ENCODE measurements at regions not wholly inside any gene's neighbourhood (a gene's known extent, or its start where the extent isn't known, plus 50 kb on each side); places are given as distances from the start of the nearest gene placed in this dataset.
A peak's percentile ranks its signal among the peaks of the same experiment; 100 is the strongest.
"Not testable (repeated sequence)": the region's sequence is repeated elsewhere in the genome, so short reads cannot be mapped to it uniquely, and the experiment has no call there.

DNA sequence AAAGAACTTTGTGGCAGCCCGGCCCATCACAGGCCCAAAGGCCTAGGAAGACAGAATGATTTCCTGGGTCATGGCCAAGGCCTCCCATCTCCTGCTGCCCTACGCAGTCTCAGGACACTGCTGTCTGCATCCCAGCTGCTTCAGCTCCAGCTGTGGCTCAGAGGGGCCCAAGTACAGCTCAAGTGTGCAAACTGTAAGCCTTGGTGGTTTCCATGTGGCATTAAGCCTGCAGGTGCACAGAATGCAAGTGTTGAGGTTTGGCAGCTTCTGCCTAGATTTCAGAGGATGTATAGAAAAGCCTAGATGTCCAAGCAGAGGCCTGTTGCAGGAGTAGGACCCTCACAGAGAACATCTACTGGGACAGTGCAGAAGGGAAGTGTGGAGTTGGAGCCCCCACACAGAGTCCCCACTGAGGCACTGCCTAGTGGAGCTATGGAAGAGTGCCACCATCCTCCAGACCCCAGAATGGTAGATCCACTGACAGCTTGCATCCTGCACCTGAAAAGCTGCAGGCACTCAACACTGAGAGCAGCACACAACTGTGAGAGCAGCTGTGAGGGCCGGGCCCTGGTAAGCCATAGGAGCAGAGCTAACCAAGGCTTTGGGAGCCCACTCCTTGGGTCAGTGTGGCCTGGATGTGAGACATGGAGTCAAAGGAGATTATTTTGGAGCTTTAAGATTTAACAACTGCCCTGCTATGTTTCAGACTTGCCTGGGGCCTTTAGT is 208.2 kb upstream of the CMC1 start:
- no peak for DNase-seq (ENCODE audit: low read depth in 2 of 2)

DNA sequence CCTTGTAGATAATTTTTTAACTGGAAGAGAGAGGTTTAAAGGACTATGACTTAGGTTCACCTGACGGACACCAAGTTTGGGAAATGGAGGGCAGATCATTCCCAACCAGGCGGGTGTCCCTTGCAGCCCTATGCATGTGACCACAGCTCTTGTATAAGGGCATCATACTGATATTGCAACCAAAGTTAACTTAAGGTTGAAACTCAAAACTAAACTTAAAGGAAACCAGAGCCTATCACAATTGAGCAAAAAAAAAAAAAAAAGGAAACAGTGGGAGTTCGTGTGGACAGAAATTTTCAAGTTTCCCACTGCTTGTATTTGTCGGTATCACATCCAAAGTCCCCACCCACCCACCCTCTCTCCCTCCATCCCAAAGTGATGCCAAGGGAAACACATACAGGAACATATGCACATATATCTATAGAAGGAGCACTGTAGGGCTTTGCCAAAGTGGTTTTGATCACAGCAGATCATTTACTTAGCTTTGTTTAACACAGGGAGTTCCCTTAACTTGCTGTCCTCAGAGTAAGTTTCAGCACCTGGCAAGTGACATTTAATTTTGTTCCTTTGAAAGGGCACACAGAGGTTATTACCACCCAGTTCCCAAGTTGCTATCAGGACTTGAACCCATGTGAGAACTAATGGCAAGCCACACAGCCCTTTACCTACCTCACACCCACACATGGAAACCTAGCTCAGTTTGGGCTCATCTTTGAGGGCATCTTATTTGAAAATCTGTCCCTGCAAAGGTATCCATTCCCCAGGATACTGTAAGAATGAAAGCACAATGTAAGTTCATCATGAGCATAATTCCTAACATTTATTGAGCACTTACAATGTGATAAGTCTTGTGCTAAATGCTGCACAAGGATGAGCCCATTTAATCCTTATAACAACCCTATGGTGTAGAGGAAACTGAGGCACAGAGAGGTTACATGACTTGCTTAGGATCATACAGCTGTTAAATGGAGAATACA is 204.5 kb upstream of the CMC1 start:
- DNase-seq (ENCODE audit: low read depth in 2 of 2) = no peak

DNA sequence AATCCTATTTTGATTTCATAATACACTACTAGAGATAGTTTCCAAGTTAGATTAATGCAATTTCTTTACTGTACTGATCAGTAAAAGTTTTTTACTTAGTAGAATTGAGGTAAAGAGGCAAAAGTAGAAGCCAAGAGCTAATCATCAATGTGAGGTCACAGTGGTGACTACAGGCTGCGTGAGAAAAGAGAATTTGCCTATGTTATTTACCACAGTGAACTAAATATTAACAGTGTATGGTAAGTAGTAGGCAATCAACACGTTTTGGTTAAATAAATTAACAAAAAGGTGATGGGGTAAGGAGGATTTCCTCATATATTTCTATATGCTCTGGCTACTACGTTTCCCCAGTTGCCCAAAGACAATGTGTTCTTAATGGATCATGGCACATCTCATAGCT is 202.2 kb upstream of the CMC1 start:
- no peak for DNase-seq (ENCODE audit: low read depth in 2 of 2)

DNA sequence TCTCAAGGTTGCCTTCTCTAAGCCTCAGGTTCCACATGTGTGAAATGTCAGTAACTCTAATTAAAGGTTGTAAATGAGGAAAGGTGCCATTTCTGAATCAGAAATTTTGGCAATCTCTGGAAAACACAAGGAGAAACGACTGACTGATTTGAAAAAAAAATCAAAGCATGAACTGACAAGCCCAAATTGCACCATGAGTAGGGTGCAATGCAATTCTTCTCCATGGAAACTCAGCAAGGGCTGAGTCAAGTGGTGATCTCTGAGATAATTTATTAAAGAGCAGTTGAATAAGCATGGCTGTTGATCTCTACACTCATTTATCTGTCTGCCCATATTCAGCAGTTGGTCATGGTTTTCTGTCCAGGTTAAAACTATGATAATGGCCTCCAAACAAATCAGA is 201.6 kb upstream of the CMC1 start:
- DNase-seq (ENCODE audit: low read depth in 2 of 2) = no peak

DNA sequence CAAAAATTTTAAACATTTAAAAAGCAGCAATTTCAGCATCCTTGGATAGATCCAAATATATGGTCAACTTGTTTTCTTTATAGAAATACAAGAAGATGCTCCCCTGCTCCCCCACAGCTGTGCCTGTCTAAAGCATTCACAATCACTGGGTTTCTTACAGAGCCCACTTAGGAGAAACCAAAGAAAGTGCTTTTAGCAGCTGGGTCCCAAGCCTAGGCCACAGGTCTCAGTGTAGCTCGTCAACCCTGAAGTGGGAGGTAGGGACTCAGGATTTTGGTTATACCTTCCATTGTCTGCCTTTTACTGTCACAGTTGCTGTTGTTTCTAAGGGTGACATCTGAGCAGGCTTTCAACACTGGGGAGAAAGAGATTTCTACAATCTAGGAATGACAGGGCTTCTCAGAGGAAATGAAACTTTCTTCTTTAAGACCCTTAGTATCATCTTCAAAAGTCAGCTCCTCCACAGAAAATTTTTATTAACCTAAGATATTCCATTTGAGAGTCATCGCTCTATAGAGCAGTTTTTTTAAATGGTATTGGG is 199.3 kb upstream of the CMC1 start:
- no peak for DNase-seq (ENCODE audit: low read depth in 2 of 2)

DNA sequence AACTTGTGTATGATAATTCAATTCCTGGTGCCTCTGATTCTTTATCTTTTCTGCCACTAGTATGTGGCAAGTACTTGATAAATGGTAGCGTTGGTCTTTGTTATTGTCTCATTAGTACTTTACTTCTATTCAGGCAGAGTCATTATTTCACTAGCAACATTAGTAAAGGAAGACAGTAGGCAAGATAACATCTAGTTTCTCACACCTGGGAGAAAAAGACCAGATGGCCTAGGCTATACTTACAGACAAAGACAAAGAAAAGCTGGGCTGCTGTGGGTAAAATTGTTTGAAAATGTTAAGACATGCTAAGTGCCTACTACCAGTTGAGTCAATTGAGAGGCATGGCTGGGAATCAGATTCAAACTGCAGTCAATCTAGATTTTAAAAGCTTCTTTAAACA is 198.7 kb upstream of the CMC1 start:
- DNase-seq (ENCODE audit: low read depth in 2 of 2) = no peak

DNA sequence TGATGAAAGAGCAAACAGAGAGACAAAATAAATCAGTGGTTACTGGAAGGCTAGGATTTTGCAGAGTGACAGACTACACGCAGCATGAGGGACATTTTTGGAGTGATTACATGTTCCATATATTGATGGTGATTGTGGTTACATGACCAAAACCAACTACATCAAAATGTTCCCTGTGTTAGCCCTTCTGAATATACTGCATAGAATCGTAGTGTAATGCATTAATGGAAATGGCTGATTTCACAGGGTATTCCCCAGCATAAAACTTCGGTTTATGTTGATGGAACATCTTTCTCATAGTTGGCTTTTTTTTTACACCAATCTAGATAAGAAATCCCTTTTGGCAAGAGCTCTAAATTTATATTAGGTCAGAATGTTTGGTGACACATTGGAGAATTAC is 191.3 kb upstream of the CMC1 start:
- DNase-seq (ENCODE audit: low read depth in 2 of 2) = no peak

DNA sequence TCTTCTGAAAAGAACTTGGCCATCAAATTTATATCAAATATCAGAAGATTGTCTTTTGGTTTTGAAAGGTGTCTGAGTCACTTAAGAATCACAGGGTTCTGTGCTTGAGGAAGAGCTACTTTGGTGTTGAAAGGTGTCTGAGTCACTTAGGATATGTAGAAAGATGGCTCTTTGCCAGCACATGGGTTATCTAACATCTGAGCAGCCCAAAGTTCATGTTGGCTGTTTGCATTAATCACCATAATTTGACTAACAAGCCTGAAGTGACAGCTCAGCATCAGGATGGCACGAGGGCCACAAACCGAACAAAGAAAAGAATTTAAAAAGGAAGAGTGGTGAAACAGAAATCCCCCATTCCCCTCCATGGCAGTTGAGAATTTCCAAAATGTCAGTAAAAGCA is 190.5 kb upstream of the CMC1 start:
- DNase-seq (ENCODE audit: low read depth in 2 of 2) = no peak

DNA sequence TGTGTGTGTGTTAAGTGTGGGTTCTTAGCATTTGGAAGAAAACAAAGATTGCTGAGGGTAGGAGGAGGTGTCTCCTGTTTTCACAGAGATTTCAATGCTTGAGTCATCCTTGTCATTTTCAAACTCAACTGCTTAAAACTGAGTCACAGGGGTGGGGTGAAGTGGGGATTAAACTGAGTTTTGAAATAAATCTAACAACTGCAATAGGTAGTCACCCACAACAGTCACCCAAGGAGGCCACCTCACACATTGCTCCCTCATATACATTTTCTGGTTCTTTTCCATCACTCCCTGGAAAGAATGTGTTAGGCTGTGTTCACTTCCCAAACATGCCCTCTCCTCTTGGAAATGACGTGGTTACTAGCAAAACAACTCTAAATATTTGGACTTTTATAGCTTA is 187.7 kb upstream of the CMC1 start:
- DNase-seq (ENCODE audit: low read depth in 2 of 2) = no peak

DNA sequence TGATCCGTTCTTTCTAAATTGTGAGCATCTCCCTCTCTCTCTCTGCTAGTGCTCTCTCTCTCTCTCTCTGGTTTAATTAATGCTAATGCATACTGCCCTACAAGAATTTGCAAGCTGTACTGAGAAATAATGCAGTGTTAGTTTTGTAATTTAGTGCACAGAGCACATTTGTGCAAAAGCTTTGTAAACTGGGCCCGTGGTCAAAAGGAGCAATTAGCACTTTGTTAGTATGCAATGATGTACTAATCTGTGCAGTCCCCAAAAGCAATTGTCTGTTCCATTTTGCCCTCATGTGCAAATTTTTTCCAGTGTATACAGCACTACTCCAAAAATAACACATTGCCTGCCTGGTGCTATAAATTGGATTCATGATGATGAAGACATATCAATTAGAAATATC is 184.6 kb upstream of the CMC1 start:
- no peak for DNase-seq (ENCODE audit: low read depth in 2 of 2)

DNA sequence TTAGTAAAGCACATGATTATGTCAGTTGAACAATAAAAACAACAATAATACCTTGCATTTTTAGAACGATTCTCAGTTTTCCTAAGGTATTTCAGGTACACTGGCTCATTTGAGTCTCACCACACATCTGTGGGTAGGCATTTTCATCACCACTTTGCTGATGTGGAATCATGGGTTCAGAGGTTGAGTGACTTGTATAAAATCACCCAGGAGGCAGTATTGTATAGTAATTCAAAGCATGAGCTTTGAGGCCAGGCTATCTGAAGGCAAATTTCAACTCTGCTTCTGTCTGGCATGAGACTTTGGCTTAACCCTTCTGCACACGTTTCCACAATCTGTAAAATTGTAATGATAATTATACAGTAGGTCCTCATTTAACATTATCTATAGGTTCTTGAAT is 183.9 kb upstream of the CMC1 start:
- no peak for DNase-seq (ENCODE audit: low read depth in 2 of 2)

DNA sequence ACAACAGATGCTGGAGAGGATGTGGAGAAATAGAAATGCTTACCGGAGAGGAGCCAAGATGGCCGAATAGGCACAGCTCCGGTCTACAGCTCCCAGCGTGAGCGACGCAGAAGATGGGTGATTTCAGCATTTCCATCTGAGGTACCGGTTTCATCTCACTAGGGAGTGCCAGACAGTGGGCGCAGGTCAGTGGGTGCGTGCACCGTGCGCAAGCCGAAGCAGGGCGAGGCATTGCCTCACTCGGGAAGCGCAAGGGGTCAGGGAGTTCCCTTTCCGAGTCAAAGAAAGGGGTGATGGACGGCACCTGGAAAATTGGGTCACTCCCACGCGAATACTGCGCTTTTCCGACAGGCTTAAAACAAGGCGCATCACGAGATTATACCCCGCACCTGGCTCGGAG is 182.2 kb upstream of the CMC1 start:
- not testable (repeated sequence) for DNase-seq (ENCODE audit: low read depth in 2 of 2)

DNA sequence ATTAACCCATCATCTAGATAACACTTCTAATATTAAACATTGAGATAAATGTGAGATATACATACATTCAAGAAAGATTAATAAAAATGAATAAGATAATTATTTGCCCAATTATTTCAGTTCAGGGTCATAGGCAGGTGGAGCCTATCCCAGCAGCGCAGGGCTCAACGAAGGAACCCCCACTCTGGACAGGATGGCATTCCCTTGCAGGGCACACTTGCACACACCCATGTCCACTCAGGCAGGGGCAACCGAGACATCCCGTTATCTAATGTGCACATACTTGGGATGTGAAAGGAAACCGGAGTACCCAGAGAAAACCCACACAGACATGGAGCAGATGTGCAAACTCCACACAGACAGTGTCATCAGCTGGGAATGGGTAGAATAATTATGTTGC is 175.4 kb upstream of the CMC1 start:
- DNase-seq (ENCODE audit: low read depth in 2 of 2) = no peak

DNA sequence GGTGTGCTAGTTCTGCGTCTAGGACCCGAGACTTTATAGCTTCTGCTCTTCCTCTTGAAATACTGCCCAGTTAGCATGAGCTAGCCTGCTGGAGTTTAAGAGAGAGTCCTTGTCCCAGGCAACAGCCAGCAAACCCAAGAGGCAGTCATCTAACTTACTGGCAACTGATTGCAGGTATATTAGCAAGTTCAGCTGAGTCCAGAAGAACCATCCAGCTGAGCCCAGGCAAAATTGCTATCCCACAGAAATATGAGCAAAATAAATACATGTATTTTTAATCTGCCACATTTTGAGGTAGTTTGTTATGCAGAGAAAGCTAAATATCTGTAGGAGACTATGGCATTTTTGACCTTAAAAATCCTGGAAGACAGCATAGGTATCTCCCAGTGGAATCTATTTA is 174.4 kb upstream of the CMC1 start:
- DNase-seq (ENCODE audit: low read depth in 2 of 2) = no peak

DNA sequence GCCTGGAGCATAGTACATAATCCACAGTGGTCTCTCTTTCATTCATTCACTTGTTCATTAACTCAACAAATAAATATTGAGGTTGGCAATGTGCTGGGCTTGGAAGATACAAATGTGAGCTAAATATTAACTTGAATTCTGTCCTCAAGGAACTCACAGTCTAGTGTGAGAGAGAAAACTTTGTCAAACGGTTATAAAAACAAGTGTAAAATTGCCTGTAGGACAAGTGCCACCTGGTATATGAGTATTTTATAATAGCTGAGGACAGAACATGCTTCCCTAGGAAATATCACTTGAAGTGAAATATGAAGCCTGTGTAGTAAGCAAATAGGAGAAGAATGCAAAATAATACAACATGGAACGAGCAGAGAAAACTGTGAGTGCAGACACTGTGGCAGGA is 173.1 kb upstream of the CMC1 start:
- no peak for DNase-seq (ENCODE audit: low read depth in 2 of 2)

DNA sequence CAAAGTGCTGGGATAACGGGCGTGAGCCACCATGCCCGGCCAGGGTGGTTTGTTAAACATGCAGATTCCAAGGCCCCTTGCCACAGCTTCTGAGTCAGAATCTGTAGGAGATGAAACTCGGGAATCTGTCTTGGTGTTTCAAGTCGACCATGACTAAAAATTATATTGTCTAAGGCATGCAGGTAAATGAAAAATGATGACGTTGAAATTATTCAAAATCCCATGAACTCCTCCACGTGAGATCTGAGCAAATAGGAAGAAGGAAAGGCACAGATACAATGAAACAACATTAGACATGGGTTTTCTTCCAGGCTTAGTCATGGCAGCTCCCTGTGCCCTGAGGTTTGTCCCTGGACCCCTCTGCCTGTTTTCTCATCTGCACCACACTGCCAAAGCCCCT is 172.0 kb upstream of the CMC1 start:
- DNase-seq (ENCODE audit: low read depth in 2 of 2) = no peak

DNA sequence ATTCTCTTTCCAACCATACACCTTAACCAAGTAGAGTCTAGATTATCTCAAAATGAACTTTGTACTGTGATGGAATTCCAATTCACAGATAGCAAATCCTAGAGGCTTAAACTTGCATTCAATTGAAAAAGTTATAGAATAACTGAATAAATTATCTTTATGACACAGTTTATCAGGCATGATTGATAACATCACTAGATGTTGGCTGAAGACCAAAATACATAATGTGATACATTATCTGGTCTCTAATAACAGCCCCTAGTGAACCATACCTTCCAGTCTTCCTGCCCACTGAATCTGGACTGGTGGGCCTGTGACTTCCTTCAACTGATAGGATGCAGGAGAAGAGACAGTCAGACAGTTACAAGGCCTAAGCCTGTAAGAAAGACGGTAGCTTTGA is 165.2 kb upstream of the CMC1 start:
- no peak for DNase-seq (ENCODE audit: low read depth in 2 of 2)

DNA sequence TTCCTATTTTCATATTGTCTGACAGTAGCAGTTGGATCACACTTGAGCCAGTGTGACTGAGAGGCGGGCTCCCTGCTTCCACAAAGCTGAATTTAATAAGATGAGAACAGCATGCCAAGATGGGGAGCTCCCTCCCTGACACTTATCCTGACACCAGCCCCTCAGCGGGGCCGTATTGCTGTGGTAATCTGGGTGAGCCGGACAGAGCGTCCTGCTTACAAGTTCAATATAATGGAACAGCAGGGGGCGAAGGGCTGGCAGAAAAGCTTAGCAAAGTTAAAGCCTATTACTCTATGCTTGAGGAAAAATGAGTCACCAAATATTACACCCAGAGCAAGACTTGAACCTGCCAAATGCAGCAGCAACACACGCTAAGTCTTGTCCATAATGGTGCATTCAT is 163.8 kb upstream of the CMC1 start:
- peak; percentile 3 to 40 for DNase-seq (ENCODE audit: low read depth in 2 of 2)

DNA sequence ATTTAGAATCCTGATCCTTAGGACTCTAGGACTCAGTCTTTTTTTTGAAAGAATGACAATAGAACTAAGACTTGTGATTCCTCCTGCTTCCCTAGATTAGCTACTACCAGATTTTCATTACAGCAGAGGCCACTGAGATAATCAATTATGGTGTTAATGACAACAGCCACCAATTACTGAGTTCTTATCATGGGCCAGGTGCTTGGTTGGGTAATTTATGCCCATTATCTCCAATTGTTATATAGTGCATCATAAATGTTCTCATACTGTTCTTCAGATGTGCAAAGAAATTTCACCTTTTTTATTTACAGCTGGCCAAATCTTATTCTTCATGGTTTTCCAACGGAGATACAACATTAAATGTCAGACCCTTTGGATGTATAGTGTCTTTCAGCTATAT is 162.9 kb upstream of the CMC1 start:
- DNase-seq (ENCODE audit: low read depth in 2 of 2) = no peak

DNA sequence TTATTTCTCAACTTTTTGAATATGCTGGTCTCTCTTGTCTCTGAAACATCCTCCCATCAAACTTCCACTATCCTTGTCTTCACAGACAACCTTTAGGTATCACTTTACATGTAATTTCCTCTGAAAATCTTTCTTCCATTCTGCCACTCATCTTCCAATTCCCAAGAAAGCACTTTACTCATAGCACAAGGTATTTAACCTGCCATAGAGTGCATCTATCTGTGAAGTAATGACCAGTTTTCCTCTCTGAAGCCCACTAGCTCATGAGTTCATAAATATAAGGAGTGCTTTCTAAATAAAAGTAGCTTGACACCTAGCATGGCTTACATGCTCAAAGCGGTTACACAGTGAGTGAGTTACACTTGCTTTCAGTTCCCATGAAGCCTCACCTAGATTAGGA is 160.7 kb upstream of the CMC1 start:
- no peak for DNase-seq (ENCODE audit: low read depth in 2 of 2)

DNA sequence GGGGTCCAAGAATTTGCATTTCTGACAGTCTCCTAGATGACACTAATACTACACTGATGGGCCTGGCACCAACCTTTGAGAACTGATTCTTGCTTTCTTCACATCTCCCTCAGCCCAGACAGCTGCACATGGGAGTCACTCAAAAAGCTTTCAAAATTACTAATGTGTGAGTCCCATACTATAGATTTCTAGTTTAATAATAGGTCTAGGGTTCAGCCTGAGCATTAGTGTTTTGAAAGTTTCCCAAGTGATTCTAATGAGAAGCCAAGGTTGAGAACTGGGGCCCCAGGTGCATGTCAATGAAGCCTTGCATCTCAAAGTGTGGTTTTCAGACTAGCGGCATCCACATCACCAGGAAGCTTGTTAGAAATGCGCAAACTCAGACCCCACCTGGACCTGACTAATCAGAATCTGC is 159.9 kb upstream of the CMC1 start:
- DNase-seq (ENCODE audit: low read depth in 2 of 2) = no peak

DNA sequence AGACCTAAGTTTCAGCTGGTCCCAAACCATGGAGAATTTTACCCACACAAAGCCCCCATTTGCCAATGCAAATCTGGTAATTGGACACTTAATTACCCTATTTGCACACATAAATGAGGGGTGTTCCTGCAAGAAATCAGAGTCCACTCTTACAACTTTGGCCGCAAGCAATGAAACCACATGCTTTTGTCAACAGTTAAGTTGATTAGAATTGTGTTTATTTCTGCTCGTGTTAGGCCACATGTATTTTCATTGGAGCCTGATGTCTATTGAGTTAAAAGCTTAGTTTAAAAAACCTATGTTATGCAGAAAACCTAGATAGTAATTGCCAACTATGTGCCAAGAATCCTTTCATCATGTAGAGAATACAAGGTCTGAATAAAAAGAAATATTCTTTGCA is 153.8 kb upstream of the CMC1 start:
- DNase-seq (ENCODE audit: low read depth in 2 of 2) = no peak

Data from lung microvascular endothelial cell (primary cell).